ENCODE measurements at regions not wholly inside any gene's neighbourhood (a gene's known extent, or its start where the extent isn't known, plus 50 kb on each side); places are given as distances from the start of the nearest gene placed in this dataset.
A peak's percentile ranks its signal among the peaks of the same experiment; 100 is the strongest.

DNA sequence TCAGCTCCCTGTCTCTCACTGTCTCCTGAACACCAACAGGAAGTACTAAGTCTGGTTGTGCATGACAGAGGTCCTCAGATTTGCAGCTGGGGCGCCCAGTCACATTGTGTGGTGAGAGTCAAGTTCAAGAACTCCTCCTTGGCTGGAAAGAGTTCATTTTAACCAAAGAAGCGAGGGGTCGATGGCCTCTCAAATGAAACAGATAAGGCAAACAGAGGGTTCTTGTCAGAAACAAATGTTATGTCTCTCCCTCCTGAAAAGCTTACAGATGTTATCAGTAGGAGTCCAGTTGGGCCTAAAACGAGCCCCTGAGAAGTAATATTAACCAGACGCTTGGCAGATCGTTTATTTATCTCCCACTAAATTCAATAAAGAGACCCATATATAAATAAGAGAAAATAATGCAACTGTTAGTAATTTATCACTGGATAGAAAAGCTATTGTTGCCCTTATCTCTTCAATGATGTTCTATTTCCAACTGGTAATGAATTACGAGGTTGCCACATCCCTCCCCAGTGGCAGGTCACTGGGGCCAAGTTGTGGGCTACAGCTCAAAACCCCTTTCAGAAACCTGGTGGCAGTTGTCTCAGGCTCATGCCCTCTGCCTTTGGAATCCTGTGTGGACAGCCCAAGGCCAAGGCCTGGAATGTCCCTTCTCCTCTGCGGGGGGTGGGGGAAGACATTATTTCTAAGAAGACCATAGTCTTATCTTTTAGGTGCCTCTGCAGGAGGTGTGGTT lies 307.5 kb upstream of the DYNLRB2 start:
- no peak for DNase-seq (ENCODE audit: low read depth)
- TF ChIP-seq, protein P1, sequence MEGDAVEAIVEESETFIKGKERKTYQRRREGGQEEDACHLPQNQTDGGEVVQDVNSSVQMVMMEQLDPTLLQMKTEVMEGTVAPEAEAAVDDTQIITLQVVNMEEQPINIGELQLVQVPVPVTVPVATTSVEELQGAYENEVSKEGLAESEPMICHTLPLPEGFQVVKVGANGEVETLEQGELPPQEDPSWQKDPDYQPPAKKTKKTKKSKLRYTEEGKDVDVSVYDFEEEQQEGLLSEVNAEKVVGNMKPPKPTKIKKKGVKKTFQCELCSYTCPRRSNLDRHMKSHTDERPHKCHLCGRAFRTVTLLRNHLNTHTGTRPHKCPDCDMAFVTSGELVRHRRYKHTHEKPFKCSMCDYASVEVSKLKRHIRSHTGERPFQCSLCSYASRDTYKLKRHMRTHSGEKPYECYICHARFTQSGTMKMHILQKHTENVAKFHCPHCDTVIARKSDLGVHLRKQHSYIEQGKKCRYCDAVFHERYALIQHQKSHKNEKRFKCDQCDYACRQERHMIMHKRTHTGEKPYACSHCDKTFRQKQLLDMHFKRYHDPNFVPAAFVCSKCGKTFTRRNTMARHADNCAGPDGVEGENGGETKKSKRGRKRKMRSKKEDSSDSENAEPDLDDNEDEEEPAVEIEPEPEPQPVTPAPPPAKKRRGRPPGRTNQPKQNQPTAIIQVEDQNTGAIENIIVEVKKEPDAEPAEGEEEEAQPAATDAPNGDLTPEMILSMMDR (IDR thresholded peaks at IDR 0.05; ENCODE audit: low read length, missing control alignments) = no peak
- no peak overlapping the region for H3K4me3 ChIP-seq (replicated peaks; ENCODE audit: low read depth, low read length)

DNA sequence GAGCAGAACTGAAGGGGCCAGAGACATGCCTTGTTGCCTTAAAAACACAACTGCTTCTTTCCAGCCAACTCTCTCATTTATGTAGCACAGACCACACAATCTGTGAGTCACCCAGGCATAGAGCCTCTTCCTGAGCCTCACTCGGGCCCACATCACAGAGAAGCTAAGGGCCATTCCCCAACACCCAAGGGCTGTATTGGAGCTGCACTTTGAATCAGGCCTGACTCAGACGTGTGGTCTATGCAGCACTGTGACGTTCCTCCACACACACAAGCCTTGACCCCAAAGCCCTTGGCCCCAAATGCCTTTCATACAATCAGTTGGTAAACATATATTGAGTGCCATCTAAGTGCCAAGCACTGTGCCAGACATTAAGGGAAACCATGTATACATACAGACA lies 308.9 kb upstream of the DYNLRB2 start:
- peak; percentile 24 for DNase-seq (ENCODE audit: low read depth)
- TF ChIP-seq, protein P1 (IDR thresholded peaks at IDR 0.05; ENCODE audit: low read length, missing control alignments) = no peak

DNA sequence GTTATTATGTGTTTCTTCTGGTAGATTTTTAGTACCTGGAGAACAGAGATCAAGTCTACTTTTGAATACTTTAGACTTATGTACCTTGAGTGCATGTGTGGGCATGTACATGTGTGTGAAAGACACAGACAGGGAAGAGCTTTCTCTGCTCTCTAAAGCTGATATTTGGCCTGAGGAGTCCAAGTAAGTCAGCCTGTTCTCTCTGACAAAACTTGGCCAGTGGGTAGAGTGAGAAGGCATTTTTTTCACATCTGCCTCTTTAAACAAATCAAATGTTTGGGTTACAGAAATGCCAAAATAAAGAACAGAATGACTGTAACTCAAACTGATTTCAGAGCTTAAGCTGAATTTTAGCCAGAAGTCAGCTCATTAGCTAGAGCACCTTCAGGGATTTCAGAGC lies 309.7 kb upstream of the DYNLRB2 start:
- no peak overlapping the region for H3K4me3 ChIP-seq (replicated peaks; ENCODE audit: low read depth, low read length)
- TF ChIP-seq, protein P1 (IDR thresholded peaks at IDR 0.05; ENCODE audit: low read length, missing control alignments) = no peak
- no peak for DNase-seq (ENCODE audit: low read depth)

More for the DNA sequence above, 308.9 kb upstream of the DYNLRB2 start:
- H3K4me3 ChIP-seq (replicated peaks; ENCODE audit: low read depth, low read length) = no peak overlapping the region

DNA sequence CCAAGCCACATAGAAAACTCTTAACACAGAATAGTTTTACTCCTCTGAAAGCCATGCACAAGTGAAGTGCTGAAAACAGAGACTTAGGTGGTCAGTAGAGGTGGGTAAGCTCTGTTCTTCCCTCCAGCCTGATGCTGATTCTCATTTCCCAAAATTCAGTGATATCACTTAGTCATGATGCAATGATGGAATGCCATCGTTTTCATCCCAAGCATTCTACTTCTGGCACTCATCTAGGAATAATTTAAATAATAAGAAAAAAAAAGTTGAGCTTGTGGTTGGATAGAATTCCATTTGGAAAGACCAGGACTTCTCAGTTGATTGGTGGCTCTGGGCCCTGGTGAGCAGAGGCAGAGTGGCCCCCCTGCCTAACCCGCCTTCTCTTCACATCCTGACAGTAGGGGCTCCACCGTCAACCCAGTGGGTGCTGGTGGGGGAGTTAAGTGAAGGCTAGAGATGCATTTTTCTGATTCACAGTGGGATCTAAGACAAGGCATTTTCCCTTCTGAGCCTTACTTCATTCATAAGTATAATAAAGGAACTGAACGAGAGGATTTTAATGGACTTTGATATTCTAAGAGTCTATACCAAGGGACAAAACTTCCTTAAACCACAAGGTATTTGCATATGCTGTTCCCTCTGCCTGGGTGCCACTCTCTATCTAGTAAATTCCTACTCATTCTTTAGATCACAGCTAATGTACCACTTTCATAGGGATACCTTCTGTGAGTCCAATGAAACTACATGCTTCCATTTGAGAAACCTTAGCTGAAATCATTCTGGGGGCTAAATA lies 310.3 kb upstream of the DYNLRB2 start:
- TF ChIP-seq, protein P1 (IDR thresholded peaks at IDR 0.05; ENCODE audit: low read length, missing control alignments) = no peak
- H3K4me3 ChIP-seq (replicated peaks; ENCODE audit: low read depth, low read length) = no peak overlapping the region
- DNase-seq (ENCODE audit: low read depth) = no peak

DNA sequence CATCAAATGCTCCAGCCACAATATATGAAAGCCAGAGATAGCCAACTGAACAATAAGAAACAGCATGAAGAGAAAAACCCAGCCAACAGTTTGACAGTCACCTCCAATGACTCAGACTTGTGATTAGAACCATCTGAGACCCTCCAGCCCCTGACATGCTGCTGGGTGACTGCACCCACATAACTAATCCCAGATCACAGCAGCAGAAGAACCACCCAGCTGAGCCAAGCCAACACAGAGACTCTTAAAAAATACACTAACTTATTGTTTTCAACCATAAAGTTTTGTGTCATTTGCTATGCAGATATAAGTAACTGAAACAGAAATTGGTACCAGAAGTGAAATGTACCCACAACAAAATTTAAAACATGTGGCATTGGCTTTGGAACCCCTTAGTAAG lies 314.3 kb upstream of the DYNLRB2 start:
- TF ChIP-seq, protein P1 (IDR thresholded peaks at IDR 0.05; ENCODE audit: low read length, missing control alignments) = no peak
- DNase-seq (ENCODE audit: low read depth) = no peak
- H3K4me3 ChIP-seq (replicated peaks; ENCODE audit: low read depth, low read length) = no peak overlapping the region

DNA sequence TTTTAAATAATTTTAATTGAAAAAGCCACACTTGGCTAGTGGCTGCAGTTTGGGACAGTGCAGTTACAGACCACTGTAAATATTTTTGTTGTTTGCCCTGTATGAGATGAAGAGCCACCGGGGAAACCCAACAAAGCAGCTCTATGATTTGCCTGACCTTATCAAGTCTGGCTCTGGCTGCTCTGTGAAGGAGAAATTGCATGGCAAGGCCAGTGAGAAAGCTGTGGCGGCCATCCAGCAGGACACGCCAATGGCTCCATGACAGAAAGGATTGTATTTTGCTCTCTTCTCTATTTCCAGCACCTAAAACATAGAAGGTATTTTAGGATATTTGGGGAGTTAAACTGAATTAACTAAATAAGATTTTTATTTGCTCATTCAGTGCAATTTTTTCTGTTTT lies 330.0 kb upstream of the DYNLRB2 start:
- TF ChIP-seq, protein P1 (IDR thresholded peaks at IDR 0.05; ENCODE audit: low read length, missing control alignments) = no peak
- no peak overlapping the region for H3K4me3 ChIP-seq (replicated peaks; ENCODE audit: low read depth, low read length)
- no peak for DNase-seq (ENCODE audit: low read depth)
